ENCODE measurements at regions not wholly inside any gene's neighbourhood (a gene's known extent, or its start where the extent isn't known, plus 50 kb on each side); places are given as distances from the start of the nearest gene placed in this dataset.
"Not testable (repeated sequence)": the region's sequence is repeated elsewhere in the genome, so short reads cannot be mapped to it uniquely, and the experiment has no call there.

DNA sequence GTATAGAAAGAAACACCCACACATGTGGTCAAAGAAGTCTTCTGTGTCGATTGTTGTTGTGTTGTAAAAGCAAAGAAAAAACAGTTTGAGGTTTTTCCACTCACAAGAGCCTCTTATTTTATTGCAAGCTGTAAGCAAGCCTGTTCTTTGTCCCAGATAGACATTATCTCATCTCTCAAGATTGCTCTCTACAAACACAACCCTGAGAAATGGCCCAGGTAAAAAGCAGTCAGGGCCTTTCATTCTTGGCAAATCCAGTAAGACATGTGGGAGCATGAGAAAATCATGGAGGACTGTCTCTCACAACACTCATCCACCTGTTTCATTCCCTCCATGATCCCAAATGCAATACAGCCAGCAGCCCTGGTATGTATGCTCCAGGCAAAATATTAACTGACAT lies 286.6 kb upstream of the POU5F2 start:
- ChIA-PET POLR2A (no interaction called here), CTCF (no interaction called here)

DNA sequence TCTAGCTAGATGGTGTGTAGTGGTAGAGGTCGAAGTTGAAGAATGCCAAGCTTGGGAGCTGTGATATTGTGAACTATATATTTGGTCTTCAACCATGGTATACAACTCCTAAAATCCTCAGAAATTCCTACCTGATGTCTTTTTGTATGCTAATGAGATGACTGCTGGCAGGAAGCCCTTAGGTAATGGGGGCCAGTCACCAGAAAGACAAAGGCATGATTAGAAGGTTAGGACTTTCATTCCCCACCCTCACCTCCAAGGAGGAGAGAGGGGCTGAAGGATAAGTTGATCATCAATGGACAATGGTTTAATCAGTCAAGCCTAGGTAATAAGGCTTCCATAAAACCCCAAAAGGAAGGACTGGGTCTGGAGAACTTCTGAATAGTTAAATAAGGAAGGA lies 285.7 kb upstream of the POU5F2 start:
- ChIA-PET CTCF (no interaction called here), POLR2A (no interaction called here)

DNA sequence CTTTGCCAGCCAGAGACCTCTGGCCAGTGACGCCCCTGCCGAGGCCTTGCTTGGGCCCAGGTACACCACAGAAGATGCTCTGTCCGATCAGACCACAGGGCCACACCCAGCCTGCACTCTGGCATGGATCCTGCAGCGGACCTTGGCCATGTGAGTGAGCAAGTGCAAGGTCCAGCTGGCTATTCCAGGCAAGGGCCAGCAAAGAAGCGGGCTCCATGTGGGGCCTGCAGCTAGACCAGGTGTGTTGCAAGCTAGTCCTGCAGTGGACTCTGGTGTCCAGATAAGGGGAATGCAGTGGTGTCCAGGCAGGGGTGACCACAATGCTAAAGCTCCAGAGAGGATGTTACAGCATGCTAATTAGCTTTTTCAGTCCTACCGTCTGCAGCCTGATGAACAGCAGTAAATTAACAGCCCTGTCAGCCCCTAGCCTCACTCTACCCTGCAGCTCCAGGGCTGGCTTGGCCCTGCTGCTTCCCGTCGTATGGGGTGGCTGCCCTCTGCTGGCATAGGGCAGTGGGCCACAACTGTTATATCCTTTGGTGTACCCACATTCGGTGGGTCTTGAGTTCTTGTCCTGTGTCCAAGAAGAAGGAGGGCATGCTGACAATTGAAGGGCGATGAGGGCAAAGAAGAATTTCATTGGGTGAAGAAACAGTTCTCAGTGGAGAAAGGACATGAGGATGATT lies 284.5 kb upstream of the POU5F2 start:
- POLR2A ChIA-PET: no interaction called here
- CTCF ChIA-PET: no interaction called here

DNA sequence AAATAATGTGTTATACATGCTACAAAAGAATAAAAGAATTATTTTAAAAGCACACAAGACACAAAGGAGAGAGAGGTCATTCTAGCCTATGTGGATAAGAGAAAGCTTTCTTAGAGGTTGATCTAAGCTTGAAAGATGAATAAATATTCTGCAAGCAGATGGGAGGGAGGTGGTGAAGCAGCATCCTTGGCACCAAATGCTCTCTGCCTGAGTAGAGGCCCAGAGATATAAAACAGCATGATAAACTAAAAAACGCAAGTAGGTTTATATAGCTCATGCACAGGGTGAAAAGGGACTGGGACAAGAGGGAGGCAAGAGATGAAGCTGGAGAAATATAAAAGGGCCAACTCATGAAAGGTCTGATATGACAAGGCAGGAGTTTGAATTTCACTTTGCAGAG lies 283.2 kb upstream of the POU5F2 start:
- ChIA-PET CTCF (no interaction called here), POLR2A (no interaction called here)

DNA sequence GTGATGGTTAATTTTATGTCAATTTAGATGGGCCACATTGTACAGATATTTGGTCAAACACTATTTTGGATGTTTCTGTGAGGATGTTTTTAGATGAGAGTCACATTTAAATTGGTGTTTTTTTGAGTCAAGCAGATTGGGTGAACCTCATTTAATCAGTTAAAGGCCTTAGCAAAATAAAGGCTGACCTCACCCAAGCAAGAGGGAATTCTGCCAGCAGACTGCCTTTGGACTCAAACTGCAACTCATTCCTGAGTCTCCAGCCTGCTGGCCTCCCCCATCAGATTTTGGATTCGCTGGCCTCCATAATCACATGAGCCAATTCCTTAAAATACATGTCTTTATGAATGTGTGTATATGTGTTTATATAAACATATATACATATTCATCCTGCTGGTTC lies 282.7 kb upstream of the POU5F2 start:
- ChIA-PET CTCF (no interaction called here), POLR2A (no interaction called here)

DNA sequence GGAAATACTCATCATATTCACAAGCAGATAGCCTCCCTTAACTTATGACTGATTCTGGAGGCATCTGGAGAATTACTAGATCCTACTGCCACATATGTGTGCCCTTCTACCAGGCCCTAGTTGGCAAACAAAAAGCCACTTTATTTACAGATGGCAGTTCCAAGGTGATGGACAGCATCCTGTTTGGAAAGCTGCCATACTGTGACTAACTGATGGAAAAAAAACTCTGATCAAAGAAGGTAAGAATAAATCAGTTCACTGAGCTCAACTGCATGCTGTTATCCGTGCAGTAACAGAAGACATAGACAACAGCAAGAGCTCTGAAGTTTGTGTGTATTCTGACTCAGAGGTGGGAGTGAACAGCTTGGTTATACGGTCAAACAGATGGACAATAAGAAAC lies 279.8 kb upstream of the POU5F2 start:
- ChIA-PET CTCF (no interaction called here), POLR2A (interaction anchor here (0.6 kb wide), 1 partner anchor 11 kb away, joined by 3 read pairs; no protein-coding TSS in a partner anchor)

DNA sequence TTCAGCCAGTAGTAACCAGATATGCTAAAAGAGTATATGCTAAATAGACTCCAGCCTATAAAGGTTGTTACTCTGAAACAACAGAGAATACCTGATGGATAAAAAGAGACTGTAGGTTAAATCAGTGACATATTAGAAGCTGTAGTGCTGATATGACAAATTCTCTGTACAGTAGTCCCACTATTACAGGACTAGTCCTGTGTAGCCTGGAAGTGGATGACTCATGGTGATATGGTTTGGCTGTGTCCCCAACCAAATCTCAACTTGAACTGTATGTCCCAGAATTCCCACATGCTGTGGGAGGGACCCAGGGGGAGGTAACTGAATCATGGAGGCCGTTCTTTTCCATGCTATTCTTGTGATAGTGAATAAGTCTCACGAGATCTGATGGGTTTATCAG lies 276.2 kb upstream of the POU5F2 start:
- ChIA-PET CTCF (no interaction called here), POLR2A (no interaction called here)

DNA sequence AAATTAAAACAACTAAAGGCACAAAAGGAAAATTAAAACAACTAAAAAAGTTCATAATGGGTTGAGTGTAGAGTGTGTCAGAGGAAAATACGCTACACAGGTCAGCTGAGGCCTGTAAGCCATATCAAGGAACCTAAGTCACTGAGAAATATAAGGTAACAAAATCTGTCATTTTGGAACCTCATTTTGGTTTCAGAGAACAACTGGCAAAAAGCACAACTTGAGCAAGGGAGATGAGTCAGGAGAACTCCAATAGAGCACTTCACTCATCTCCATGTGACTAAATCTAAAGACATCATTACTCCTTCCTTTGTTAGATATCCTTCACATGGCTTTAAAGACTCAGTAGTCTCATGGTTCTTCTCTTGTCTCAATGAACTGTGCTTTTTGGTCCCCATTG lies 269.4 kb upstream of the POU5F2 start:
- ChIA-PET POLR2A (interaction anchor here (0.6 kb wide), 1 partner anchor 10 kb away, joined by 3 read pairs; no protein-coding TSS in a partner anchor), CTCF (no interaction called here)

DNA sequence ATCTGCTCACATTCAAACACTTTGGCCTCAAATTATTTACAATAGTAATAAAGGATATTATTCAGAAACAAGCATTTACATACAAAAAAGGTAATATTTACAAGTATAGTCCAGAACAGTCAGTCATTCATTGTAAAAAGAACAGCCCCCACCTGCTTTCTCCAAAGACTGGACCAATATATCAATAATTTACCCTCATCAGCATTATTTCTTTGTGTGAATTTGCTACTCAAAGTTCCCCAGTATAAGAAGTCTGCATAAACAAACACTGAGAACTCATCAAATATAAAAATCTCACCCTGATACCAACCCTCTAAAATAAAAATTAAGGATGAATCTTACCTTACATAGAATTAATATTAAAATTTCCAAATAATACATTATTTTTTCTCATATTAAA lies 267.8 kb upstream of the POU5F2 start:
- ChIA-PET POLR2A (no interaction called here), CTCF (no interaction called here)

DNA sequence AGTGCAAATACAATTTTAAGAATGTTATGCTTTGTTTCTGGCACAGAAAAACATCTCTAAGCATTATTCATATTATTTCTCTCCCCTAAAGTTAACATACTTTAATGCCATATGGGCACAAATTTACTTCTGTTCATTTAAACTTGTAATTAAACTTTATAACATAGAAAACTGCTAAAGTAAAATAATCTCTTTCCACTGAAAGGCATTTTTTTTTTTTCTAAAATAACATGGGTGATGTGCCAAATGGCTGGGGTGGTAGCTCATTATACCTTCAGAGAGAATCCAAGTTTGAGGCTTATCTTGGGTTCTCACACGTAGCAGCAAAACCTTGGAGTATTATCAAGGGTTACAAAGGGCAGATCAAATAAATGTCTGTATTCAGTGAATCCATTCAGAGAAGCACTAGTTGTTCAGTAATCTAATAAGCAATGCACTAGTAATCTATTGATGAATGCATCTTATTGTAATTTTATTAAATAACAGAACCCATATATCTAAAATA lies 257.6 kb upstream of the POU5F2 start:
- CTCF ChIA-PET: no interaction called here
- POLR2A ChIA-PET: no interaction called here

DNA sequence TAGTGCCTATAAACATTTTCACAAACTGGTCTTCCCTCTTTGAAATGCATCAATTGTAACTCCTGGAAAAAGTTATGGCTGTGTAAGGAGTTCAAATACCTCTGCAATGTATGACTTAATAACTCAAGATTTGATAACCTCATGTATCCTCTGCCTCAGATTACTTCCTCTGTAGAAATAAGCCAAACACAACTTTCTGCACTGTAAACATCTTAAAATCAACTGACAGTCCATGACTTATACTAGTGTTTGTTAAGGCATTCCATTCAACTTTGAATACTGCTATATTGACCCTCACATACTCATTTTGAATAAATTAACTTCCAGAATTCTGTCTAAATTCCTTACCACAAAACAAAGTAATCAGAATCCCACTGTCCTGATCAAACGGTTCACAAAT lies 256.2 kb upstream of the POU5F2 start:
- CTCF ChIA-PET: no interaction called here
- POLR2A ChIA-PET: no interaction called here

DNA sequence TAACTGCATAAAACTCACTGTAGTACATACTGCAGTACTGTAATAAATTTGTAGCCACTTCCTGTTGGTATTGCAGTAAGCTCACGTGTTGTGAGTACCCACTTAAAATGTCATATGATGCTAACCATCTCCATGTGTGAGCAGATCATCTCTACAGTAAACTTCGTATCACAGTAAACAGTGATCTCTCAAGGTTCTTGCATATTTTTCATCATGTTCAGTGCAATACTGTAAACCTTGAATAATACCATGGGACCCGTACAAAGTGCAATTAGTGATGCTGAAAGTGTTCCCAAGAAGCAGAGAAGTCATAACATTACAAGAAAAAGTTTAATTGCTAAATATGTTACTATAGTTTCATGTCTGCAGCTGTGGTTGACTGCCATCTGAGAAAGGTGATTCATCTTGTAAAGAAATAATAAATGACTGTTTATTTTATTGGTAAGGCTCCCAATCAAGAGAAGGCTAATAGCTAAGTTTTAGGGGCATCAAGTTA lies 253.8 kb upstream of the POU5F2 start:
- CTCF ChIA-PET: no interaction called here
- POLR2A ChIA-PET: no interaction called here

DNA sequence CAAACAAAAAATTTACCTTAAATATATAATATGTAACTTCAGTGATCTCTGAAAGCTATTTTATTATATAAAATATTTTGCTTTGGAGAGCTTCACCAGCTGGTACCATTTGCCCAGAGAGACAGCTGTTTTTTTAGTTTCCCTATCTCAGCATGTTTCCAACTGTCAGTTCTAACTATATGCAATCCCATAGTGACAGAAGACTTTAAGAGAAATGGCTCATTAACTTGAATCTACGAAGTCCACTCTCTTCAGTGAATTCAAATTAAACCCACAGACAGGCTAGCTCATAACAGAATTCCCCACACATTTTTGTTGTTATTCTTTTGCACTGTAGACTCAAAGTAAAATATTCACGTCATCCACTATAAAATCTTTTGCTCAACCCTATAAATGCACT lies 251.8 kb upstream of the POU5F2 start:
- CTCF ChIA-PET: interaction anchor here (0.6 kb wide), 1 partner anchor 76 kb away, joined by 3 read pairs; no protein-coding TSS in a partner anchor
- POLR2A ChIA-PET: no interaction called here

DNA sequence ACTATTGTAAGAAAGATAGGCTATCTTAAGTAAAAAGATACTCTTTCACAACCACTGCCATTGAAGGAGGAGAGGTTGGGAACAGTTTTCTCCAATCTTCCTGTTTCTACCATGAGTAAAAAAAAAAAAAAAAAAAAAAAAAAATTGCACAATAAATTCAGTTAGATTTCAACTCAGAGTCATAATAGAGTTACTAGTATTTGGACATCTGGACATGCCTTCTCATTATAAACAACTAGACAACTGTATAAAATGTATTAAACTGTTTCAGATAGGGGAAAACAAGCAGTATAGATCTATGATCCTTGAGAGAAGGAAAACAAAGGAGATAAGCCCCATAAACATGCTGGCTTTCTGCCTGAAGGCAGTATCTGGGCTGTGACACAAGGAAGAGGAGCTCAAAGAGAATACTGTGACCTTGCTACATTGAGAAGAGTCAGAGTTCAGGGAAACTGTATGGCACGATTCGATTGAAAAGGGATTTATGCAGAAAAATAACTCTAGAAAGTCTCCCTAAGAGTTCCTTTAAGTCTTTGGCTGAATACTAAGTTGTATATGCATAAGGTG lies 249.2 kb upstream of the POU5F2 start:
- CTCF ChIA-PET: no interaction called here
- POLR2A ChIA-PET: no interaction called here

DNA sequence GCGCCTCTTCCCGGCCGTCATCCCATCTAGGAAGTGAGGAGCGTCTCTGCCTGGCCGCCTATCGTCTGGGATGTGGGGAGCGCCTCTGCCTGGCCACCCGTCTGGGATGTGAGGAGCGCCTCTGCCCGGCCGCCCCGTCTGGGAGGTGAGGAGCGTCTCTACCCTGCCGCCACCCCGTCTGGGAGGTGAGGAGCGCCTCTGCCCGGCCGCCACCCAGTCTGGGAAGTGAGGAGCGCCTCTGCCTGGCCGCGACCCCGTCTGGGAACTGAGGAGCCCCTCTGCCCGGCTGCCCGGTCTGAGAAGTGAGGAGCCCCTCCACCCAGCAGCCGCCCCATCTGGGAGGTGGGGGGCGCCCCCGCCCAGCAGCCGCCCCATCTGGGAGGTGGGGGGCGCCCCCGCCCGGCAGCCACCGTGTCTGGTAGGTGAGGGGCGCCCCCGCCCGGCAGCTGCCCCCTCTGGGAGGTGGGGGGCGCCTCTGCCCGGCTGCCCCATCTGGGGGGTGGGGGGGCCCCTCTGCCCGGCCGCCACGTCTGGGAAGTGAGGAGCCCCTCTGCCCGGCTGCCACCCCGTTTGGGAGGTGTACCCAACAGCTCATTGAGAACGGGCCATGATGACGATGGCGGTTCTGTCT lies 244.7 kb upstream of the POU5F2 start:
- CTCF ChIA-PET, POLR2A ChIA-PET: not testable (repeated sequence)

DNA sequence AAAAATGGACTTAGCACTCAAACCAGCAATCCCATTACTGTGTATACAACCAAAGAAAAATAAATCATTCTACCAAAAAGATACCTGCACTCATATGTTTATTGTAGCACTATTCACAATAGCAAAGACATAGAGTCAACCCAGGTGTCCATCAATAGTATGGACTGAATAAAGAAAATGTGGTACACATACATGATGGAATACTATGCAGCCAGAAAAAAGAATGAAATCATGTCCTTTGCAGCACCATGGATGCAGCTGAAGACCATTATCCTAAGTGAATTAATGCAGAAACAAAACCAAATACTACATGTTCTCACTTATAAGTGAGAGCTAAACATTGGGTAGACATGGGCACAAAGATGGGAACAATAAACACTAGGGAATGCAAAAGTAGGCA lies 236.8 kb upstream of the POU5F2 start:
- ChIA-PET CTCF (no interaction called here), POLR2A (interaction anchor here (0.6 kb wide), 1 partner anchor 70 kb away, joined by 10 read pairs; no protein-coding TSS in a partner anchor)

DNA sequence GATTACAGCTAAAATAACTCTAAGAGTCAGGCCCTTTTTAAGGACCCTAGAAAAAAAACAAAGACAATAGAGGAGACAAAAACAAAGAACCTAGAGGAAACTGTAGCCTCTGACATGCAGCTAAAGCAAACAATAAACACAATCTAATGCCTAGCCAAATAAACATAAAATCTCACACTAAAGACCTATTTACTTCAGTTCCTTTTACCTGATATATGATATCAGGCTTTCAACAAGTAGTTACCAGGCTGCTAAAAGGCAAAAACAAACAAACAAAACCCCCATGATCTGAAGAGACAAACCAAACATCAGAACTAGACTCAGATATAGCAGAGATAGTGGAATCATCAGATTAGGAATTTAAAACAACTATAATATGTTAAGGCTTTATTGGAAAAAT lies 226.5 kb upstream of the POU5F2 start:
- ChIA-PET POLR2A (no interaction called here), CTCF (no interaction called here)

DNA sequence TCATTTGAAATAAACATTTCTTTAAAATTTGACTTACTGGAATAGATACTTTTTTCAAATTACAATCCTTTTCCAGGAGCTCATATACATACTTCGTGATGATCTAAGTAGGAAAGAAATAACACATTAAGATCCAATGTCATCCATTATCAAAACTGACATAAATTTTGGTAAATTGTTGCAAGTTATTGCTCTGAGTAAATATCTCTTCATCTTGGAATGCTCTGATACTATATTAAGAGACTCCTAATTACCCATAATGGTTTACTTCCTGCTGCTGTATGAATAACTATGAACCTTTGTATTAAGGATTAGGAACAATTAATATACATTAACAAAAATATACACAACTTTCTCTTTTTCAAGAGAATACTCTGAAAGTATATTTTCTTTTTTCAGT lies 223.0 kb upstream of the POU5F2 start:
- ChIA-PET CTCF (interaction anchor here (0.6 kb wide), 1 partner anchor 986 kb away, joined by 3 read pairs; no protein-coding TSS in a partner anchor), POLR2A (no interaction called here)

DNA sequence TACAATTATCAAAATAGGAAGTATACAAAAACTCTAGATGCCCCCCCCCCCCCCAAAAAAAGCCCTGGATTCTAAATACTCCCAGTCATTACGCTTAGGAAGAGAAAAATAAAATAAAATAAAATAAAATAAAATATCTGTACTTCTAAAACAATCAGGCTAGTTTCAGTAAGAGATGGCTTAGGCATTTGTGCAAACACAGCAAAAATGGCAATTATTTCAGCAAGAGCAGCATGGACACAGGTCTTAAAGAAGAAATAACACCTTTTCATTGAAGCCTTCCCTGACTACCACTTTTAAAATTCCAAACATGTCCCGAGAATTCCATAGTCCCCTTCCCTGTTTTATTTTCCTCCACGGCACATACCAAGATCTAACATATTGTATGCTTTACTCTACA lies 218.6 kb upstream of the POU5F2 start:
- POLR2A ChIA-PET: no interaction called here
- CTCF ChIA-PET: no interaction called here

DNA sequence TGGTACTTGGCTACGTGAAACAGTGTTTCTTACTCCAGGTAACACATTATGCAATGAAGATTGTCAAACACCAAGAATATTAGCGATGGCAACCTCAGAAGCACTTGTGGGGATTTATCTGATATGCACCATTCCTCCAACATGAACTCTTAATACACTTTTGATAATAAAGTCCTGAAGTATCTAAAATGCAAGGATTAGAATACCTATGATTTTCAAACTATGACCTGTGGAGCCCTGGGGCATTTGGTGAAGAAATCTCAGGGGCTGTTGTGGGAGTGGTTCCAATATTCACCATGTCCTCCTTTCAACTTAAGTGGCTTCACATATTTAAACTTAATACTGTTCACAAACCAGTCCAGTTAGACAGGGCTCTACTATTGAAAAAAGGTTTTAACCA lies 214.6 kb upstream of the POU5F2 start:
- ChIA-PET POLR2A (no interaction called here), CTCF (no interaction called here)

DNA sequence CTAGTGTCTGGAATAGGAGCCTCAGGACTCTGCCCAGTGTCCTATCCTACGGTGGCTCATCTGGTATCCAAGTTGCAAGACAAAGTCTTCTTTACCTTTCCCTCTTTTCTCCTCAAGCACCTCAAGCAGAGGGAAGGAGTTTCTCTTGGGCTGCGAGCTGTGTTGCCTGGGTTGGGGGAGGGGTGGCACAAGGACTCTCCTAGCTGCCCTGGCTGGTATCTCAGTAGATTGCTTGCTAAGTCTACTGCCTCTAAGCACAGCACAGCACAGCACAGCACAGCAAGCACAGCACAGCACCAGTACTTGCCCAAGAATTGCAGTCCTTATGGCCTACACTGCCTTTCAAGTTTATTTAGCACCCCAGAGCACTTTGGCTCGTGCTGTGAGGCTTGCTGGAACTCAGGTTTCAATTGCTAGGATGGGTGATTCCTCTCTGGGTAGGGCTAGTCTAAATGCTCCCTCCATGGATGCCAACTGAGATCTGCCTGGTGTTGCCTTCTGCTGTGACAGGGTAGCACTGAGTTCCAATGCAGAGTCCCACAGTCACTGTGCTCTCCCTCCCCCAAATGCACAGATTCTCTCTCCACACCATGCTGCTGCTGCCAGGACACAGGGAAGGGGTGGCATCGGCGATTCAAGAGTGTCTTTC lies 213.1 kb upstream of the POU5F2 start:
- CTCF ChIA-PET: no interaction called here
- POLR2A ChIA-PET: no interaction called here

Data from activated CD8-positive, alpha-beta memory T cell treated with anti-CD3 and anti-CD28 coated beads for 36 hours (primary cell).